ENCODE measurements at regions not wholly inside any gene's neighbourhood (a gene's known extent, or its start where the extent isn't known, plus 50 kb on each side); places are given as distances from the start of the nearest gene placed in this dataset.

- H3K9ac ChIP-seq (ENCODE audit: insufficient read length, low read depth): no peak overlapping the region
- no peak for TF ChIP-seq SUZ12 (IDR thresholded peaks at IDR 0.05; ENCODE audit: extremely low read depth, insufficient read depth, insufficient read length)
- no peak for TF ChIP-seq YY1 (IDR thresholded peaks at IDR 0.05; ENCODE audit: insufficient read depth, insufficient read length)
- TF ChIP-seq ZNF274 (IDR thresholded peaks at IDR 0.05; ENCODE audit: low read depth, low read length): no peak
Measured at GRCh38 chr11:127252321-127252720, 251.8 kb upstream of the KIRREL3 start.

GRCh38 chr11:127249576-127249975 lies 249.0 kb upstream of the KIRREL3 start:
- no peak for DNase-seq (ENCODE audit: low read depth, low spot score)
- H3K27me3 ChIP-seq (ENCODE audit: insufficient read depth, insufficient read length): no peaks in the 10 kb centered on the region
- H3K9ac ChIP-seq (ENCODE audit: insufficient read length, low read depth): no peak overlapping the region

More at GRCh38 chr11:127252321-127252720, 251.8 kb upstream of the KIRREL3 start:
- H3K36me3 ChIP-seq (ENCODE audit: insufficient read depth, insufficient read length, low read length): no peaks in the 10 kb centered on the region
- H3K4me1 ChIP-seq (ENCODE audit: insufficient read depth, insufficient read length): no peaks in the 10 kb centered on the region
- H3K9me3 ChIP-seq (ENCODE audit: insufficient read depth, low read length): no peaks in the 10 kb centered on the region
- no peaks in the 10 kb centered on the region for H3K27me3 ChIP-seq (ENCODE audit: insufficient read depth, insufficient read length)
- no peak for DNase-seq (ENCODE audit: low read depth, low spot score)
- no peak overlapping the region for H3K4me3 ChIP-seq (ENCODE audit: insufficient read length, low read depth)

GRCh38 chr11:127248476-127248875 lies 247.9 kb upstream of the KIRREL3 start:
- Histone ChIP-seq H3K36me3 (ENCODE audit: insufficient read depth, insufficient read length, low read length) (no peaks in the 10 kb centered on the region), H3K4me3 (ENCODE audit: insufficient read length, low read depth) (no peak overlapping the region), H3K27me3 (ENCODE audit: insufficient read depth, insufficient read length) (no peaks in the 10 kb centered on the region), H3K4me1 (ENCODE audit: insufficient read depth, insufficient read length) (no peaks in the 10 kb centered on the region), H3K9me3 (ENCODE audit: insufficient read depth, low read length) (no peaks in the 10 kb centered on the region), H3K9ac (ENCODE audit: insufficient read length, low read depth) (no peak overlapping the region)
- DNase-seq (ENCODE audit: low read depth, low spot score): no peak
- TF ChIP-seq SUZ12 (IDR thresholded peaks at IDR 0.05; ENCODE audit: extremely low read depth, insufficient read depth, insufficient read length): no peak
- no peak for TF ChIP-seq ZNF274 (IDR thresholded peaks at IDR 0.05; ENCODE audit: low read depth, low read length)
- no peak for TF ChIP-seq YY1 (IDR thresholded peaks at IDR 0.05; ENCODE audit: insufficient read depth, insufficient read length)

More at GRCh38 chr11:127249576-127249975, 249.0 kb upstream of the KIRREL3 start:
- no peaks in the 10 kb centered on the region for H3K36me3 ChIP-seq (ENCODE audit: insufficient read depth, insufficient read length, low read length)
- H3K9me3 ChIP-seq (ENCODE audit: insufficient read depth, low read length): no peaks in the 10 kb centered on the region
- no peak overlapping the region for H3K4me3 ChIP-seq (ENCODE audit: insufficient read length, low read depth)
- TF ChIP-seq YY1 (IDR thresholded peaks at IDR 0.05; ENCODE audit: insufficient read depth, insufficient read length) (no peak), ZNF274 (IDR thresholded peaks at IDR 0.05; ENCODE audit: low read depth, low read length) (no peak), SUZ12 (IDR thresholded peaks at IDR 0.05; ENCODE audit: extremely low read depth, insufficient read depth, insufficient read length) (no peak)
- H3K4me1 ChIP-seq (ENCODE audit: insufficient read depth, insufficient read length): no peaks in the 10 kb centered on the region

DNA sequence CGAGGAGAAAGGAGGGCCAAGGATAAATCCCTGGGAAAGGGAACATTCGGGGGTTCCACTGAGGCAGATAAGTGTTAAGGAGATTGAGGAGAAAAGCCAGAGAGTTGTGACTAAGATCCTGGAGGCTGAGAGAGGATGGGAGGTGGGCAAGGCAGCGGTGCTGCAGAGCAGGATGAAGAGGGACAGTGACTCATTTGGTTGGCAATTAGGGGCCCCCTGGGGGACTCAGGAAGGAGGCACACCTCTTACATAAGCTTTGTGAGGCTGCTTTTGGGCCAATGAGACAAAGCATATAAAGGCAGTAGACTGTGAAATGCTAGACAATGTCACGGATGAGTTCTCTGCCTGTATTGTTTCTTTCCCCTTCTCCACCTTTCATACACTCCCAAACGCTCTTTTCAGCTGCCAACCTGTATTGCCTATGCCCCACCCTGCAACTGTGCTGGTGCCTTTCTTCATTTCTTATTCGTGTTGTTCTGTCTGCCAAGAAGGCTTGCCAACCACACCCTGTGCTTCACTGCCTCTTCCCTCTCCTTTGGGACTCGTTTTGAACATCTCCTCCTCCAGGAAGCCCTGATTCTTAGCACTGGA lies 246.8 kb upstream of the KIRREL3 start:
- peak; percentile 16 for DNase-seq (ENCODE audit: low read depth, low spot score)
- TF ChIP-seq SUZ12 (IDR thresholded peaks at IDR 0.05; ENCODE audit: extremely low read depth, insufficient read depth, insufficient read length): no peak
- H3K4me3 ChIP-seq (ENCODE audit: insufficient read length, low read depth): no peak overlapping the region
- H3K36me3 ChIP-seq (ENCODE audit: insufficient read depth, insufficient read length, low read length): no peaks in the 10 kb centered on the region
- no peaks in the 10 kb centered on the region for H3K4me1 ChIP-seq (ENCODE audit: insufficient read depth, insufficient read length)
- no peaks in the 10 kb centered on the region for H3K27me3 ChIP-seq (ENCODE audit: insufficient read depth, insufficient read length)
- H3K9me3 ChIP-seq (ENCODE audit: insufficient read depth, low read length): no peaks in the 10 kb centered on the region
- H3K9ac ChIP-seq (ENCODE audit: insufficient read length, low read depth): no peak overlapping the region

DNA sequence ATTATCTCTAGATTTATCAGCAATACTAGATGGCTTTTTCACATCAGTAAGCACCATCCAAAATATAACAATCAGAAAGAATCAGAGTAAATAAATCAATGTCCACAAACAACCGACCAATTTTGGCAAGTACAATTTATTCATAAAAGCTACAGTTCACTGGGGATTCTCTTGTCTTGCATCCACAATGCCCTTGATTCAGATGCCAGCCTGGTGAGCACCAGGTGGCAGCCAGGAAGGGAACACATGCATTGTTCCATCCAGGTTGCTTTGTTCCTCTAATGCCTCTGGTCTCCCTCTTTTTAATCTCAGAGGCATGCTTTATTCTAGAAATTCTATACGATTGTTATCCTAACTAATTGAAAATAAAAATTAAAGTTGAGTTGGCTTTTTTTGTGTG lies 242.1 kb upstream of the KIRREL3 start:
- Histone ChIP-seq H3K9me3 (ENCODE audit: insufficient read depth, low read length) (no peaks in the 10 kb centered on the region), H3K27me3 (ENCODE audit: insufficient read depth, insufficient read length) (no peaks in the 10 kb centered on the region), H3K9ac (ENCODE audit: insufficient read length, low read depth) (no peak overlapping the region), H3K4me1 (ENCODE audit: insufficient read depth, insufficient read length) (no peaks in the 10 kb centered on the region), H3K4me3 (ENCODE audit: insufficient read length, low read depth) (no peak overlapping the region), H3K36me3 (ENCODE audit: insufficient read depth, insufficient read length, low read length) (no peaks in the 10 kb centered on the region)
- DNase-seq (ENCODE audit: low read depth, low spot score): no peak
- TF ChIP-seq YY1 (IDR thresholded peaks at IDR 0.05; ENCODE audit: insufficient read depth, insufficient read length) (no peak), ZNF274 (IDR thresholded peaks at IDR 0.05; ENCODE audit: low read depth, low read length) (no peak), SUZ12 (IDR thresholded peaks at IDR 0.05; ENCODE audit: extremely low read depth, insufficient read depth, insufficient read length) (no peak)

GRCh38 chr11:127238321-127238720 lies 237.8 kb upstream of the KIRREL3 start:
- Histone ChIP-seq H3K9me3 (ENCODE audit: insufficient read depth, low read length) (no peaks in the 10 kb centered on the region), H3K9ac (ENCODE audit: insufficient read length, low read depth) (no peak overlapping the region), H3K4me1 (ENCODE audit: insufficient read depth, insufficient read length) (no peaks in the 10 kb centered on the region), H3K27me3 (ENCODE audit: insufficient read depth, insufficient read length) (no peaks in the 10 kb centered on the region), H3K4me3 (ENCODE audit: insufficient read length, low read depth) (no peak overlapping the region), H3K36me3 (ENCODE audit: insufficient read depth, insufficient read length, low read length) (no peaks in the 10 kb centered on the region)
- TF ChIP-seq ZNF274 (IDR thresholded peaks at IDR 0.05; ENCODE audit: low read depth, low read length) (no peak), SUZ12 (IDR thresholded peaks at IDR 0.05; ENCODE audit: extremely low read depth, insufficient read depth, insufficient read length) (no peak), YY1 (IDR thresholded peaks at IDR 0.05; ENCODE audit: insufficient read depth, insufficient read length) (no peak)
- DNase-seq (ENCODE audit: low read depth, low spot score): no peak

DNA sequence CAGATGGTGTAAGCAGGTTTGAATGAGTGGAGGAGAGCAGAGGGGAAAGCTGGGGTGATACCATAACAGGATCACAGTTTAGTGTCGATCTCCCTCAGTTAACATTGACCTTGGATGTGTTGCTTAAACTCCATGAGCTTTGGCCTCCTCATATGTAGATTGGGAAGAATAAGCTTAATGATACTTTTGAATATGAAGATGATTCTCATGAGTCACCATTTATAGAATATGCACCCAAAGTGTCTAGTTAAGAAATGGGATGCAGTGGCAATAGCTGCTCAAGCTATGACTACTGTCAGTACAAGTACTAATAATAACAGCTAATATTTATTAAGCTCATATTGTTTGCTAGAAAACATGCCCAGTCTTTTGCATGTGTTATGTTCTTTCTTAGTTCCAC lies 236.2 kb upstream of the KIRREL3 start:
- H3K4me3 ChIP-seq (ENCODE audit: insufficient read length, low read depth): no peak overlapping the region
- no peak overlapping the region for H3K9ac ChIP-seq (ENCODE audit: insufficient read length, low read depth)
- H3K9me3 ChIP-seq (ENCODE audit: insufficient read depth, low read length): no peaks in the 10 kb centered on the region
- no peak for DNase-seq (ENCODE audit: low read depth, low spot score)
- H3K4me1 ChIP-seq (ENCODE audit: insufficient read depth, insufficient read length): no peaks in the 10 kb centered on the region
- H3K27me3 ChIP-seq (ENCODE audit: insufficient read depth, insufficient read length): no peaks in the 10 kb centered on the region
- TF ChIP-seq ZNF274 (IDR thresholded peaks at IDR 0.05; ENCODE audit: low read depth, low read length): no peak
- H3K36me3 ChIP-seq (ENCODE audit: insufficient read depth, insufficient read length, low read length): no peaks in the 10 kb centered on the region

- H3K9me3 ChIP-seq (ENCODE audit: insufficient read depth, low read length): no peaks in the 10 kb centered on the region
- H3K4me3 ChIP-seq (ENCODE audit: insufficient read length, low read depth): no peak overlapping the region
- no peaks in the 10 kb centered on the region for H3K27me3 ChIP-seq (ENCODE audit: insufficient read depth, insufficient read length)
- TF ChIP-seq ZNF274 (IDR thresholded peaks at IDR 0.05; ENCODE audit: low read depth, low read length): no peak
- H3K9ac ChIP-seq (ENCODE audit: insufficient read length, low read depth): no peak overlapping the region
- DNase-seq (ENCODE audit: low read depth, low spot score): no peak
- H3K4me1 ChIP-seq (ENCODE audit: insufficient read depth, insufficient read length): no peaks in the 10 kb centered on the region
- no peaks in the 10 kb centered on the region for H3K36me3 ChIP-seq (ENCODE audit: insufficient read depth, insufficient read length, low read length)
Measured at GRCh38 chr11:127233998-127234397, 233.4 kb upstream of the KIRREL3 start.
